Nephron (organoid): ENCODE measurements at regions not wholly inside any gene's neighbourhood (a gene's known extent, or its start where the extent isn't known, plus 50 kb on each side); places are given as distances from the start of the nearest gene placed in this dataset.

ENCODE experiments used
- H3K27ac Mint-ChIP-seq, 3 experiments: 2 replicates each; pipeline ENCODE4 v1.8.0; 2020; ENCODE audit warnings: mixed read lengths in 3 of 3, mild to moderate bottlenecking in 2 of 3, moderate library complexity in 1 of 3
- H3K27me3 Mint-ChIP-seq: 2 replicates; pipeline ENCODE4 v1.8.0; 2021; ENCODE audit warnings: low read depth, mild to moderate bottlenecking, moderate library complexity, mixed read lengths
- H3K36me3 Mint-ChIP-seq: 2 replicates; pipeline ENCODE4 v1.8.0; 2020; ENCODE audit warnings: low read depth, mixed read lengths
- H3K4me1 Mint-ChIP-seq: 2 replicates; pipeline ENCODE4 v1.8.0; 2020; ENCODE audit warnings: mixed read lengths
- H3K4me3 Mint-ChIP-seq, 3 experiments: 2 replicates each; pipeline ENCODE4 v1.8.0; 2020; ENCODE audit warnings: mild to moderate bottlenecking in 3 of 3, mixed read lengths in 3 of 3, moderate library complexity in 2 of 3
- H3K9me3 Mint-ChIP-seq: 2 replicates; pipeline ENCODE4 v1.8.0; 2020; ENCODE audit warnings: mixed read lengths
- CTCF ChIP-seq, 3 experiments: fragments of 200-600 bp; sonication (generic); IDR thresholded peaks; one replicate each; pipeline ENCODE4 v1.5.0; 2021; ENCODE audit warnings: antibody characterized with exemption in 3 of 3; ENCODE audit not compliant: unreplicated experiment in 3 of 3

- TF ChIP-seq CTCF (IDR thresholded peaks at IDR 0.05; ENCODE audit: unreplicated experiment in 3 of 3), result no peak
- no peak overlapping the region for H3K27ac Mint-ChIP-seq
- H3K36me3 Mint-ChIP-seq, result no peaks in the 10 kb centered on the region
- H3K27me3 Mint-ChIP-seq, result no peaks in the 10 kb centered on the region
- H3K4me3 Mint-ChIP-seq, result no peak overlapping the region
- H3K9me3 Mint-ChIP-seq, result peaks cover 8% of the 10 kb centered on the region
- peaks cover 9% of the 10 kb centered on the region for H3K4me1 Mint-ChIP-seq
Observed at GRCh38 chr2:164260506-164260905, 360.8 kb downstream of the GRB14 start.

- TF ChIP-seq CTCF (IDR thresholded peaks at IDR 0.05; ENCODE audit: unreplicated experiment in 3 of 3), result no peak
- no peak overlapping the region for H3K4me3 Mint-ChIP-seq
- H3K4me1 Mint-ChIP-seq, result peaks cover 9% of the 10 kb centered on the region
- H3K27me3 Mint-ChIP-seq, result no peaks in the 10 kb centered on the region
- no peak overlapping the region for H3K27ac Mint-ChIP-seq
- H3K9me3 Mint-ChIP-seq, result peaks cover 3% of the 10 kb centered on the region
- H3K36me3 Mint-ChIP-seq, result no peaks in the 10 kb centered on the region
Observed at GRCh38 chr2:164257742-164258141, 363.5 kb downstream of the GRB14 start.

GRCh38 chr2:164252568-164253287 lies 368.6 kb downstream of the GRB14 start:
- Mint-ChIP-seq H3K36me3 (no peaks in the 10 kb centered on the region), H3K9me3 (no peaks in the 10 kb centered on the region), H3K27me3 (no peaks in the 10 kb centered on the region), H3K4me1 (peaks cover 7% of the 10 kb centered on the region), H3K27ac (no peak overlapping the region), H3K4me3 (no peak overlapping the region)
- TF ChIP-seq CTCF (IDR thresholded peaks at IDR 0.05; ENCODE audit: unreplicated experiment in 3 of 3), result no peak

GRCh38 chr2:164243315-164243714 lies 378.0 kb downstream of the GRB14 start:
- H3K27ac Mint-ChIP-seq, result no peak overlapping the region
- no peaks in the 10 kb centered on the region for H3K4me1 Mint-ChIP-seq
- H3K9me3 Mint-ChIP-seq, result peaks cover 3% of the 10 kb centered on the region
- no peak for TF ChIP-seq CTCF (IDR thresholded peaks at IDR 0.05; ENCODE audit: unreplicated experiment in 3 of 3)
- H3K27me3 Mint-ChIP-seq, result no peaks in the 10 kb centered on the region
- no peaks in the 10 kb centered on the region for H3K36me3 Mint-ChIP-seq
- H3K4me3 Mint-ChIP-seq, result no peak overlapping the region

GRCh38 chr2:164242409-164242808 lies 378.9 kb downstream of the GRB14 start:
- no peak overlapping the region for H3K27ac Mint-ChIP-seq
- H3K4me1 Mint-ChIP-seq, result no peaks in the 10 kb centered on the region
- peaks cover 3% of the 10 kb centered on the region for H3K9me3 Mint-ChIP-seq
- no peak overlapping the region for H3K4me3 Mint-ChIP-seq
- no peaks in the 10 kb centered on the region for H3K27me3 Mint-ChIP-seq
- no peaks in the 10 kb centered on the region for H3K36me3 Mint-ChIP-seq
- no peak for TF ChIP-seq CTCF (IDR thresholded peaks at IDR 0.05; ENCODE audit: unreplicated experiment in 3 of 3)

GRCh38 chr2:164234074-164234473 lies 387.2 kb downstream of the GRB14 start:
- no peaks in the 10 kb centered on the region for H3K36me3 Mint-ChIP-seq
- H3K27ac Mint-ChIP-seq, result no peak overlapping the region
- no peaks in the 10 kb centered on the region for H3K9me3 Mint-ChIP-seq
- H3K27me3 Mint-ChIP-seq, result no peaks in the 10 kb centered on the region
- H3K4me1 Mint-ChIP-seq, result no peaks in the 10 kb centered on the region
- no peak for TF ChIP-seq CTCF (IDR thresholded peaks at IDR 0.05; ENCODE audit: unreplicated experiment in 3 of 3)
- H3K4me3 Mint-ChIP-seq, result no peak overlapping the region
